GM18909 (cell line): ENCODE measurements at regions not wholly inside any gene's neighbourhood (a gene's known extent, or its start where the extent isn't known, plus 50 kb on each side); places are given as distances from the start of the nearest gene placed in this dataset.
A peak's percentile ranks its signal among the peaks of the same experiment; 100 is the strongest.

Experiments
- ATAC-seq: cut with Tn5 transposase; IDR thresholded peaks from one replicate; pipeline ENCODE4 v1.9.1; 2021; ENCODE audit warnings: mild to moderate bottlenecking; ENCODE audit not compliant: unreplicated experiment, poor library complexity

DNA sequence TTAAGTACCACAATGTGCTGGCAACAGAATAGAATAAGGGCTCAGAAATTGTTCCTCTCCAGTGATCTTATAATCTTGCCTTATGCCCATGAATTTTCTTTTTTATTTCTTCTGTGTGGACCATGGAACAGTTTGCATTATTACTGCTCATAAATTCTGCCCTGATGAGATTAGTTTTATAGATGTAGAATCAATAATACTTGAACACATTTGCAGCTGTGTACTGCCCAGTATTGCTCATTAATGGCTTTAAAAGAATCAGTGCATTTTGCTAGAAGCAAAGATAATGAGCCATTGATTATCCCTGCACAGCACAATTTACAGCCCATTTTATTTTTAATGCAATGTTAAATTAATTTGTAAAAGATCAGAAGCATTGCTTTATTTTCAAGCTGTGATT is 172.3 kb upstream of the STXBP6 start:
- ATAC-seq: no peak

DNA sequence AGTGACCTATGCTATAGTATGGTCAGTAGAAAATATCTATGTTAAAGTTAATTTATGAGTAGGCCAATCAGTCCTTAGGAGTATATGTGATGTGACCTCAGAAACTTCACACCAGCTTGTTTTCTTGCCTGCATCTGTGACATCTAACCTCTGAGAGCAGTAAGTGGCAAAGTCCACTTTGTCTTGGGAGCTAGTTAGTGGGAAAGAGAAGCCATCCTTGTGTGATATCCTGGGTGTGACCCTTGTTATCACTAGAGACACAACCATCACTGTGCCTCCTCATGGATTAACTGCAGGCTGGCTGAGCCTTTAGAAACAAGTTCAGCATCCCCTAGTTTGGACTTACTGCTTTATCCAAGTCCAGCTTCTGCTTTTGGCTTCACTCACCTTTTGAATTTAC is 170.6 kb upstream of the STXBP6 start:
- ATAC-seq: no peak

GRCh38 chr14:25215607-25216006 is 165.7 kb upstream of the STXBP6 start:
- no peak for ATAC-seq

GRCh38 chr14:25197885-25198284 is 147.9 kb upstream of the STXBP6 start:
- no peak for ATAC-seq

GRCh38 chr14:25180221-25180620 is 130.3 kb upstream of the STXBP6 start:
- ATAC-seq: no peak

DNA sequence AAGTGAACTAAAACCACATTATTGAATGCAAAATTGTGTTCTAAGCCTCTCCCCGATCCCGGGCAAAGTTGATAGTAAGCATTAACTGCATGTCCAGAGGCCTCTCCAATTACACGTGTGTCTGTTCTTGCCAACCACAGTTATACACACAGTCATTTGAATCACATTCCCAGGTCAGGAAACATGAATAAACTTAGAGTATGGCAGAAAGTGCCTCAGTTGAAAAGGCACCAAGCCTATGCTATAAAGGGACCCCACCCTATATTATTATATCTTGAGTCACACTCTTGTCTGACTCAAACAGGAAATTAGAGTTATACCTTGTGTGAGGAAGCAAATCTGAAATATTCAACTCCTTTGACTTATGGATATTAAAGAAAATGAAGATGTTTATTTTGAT is 128.3 kb upstream of the STXBP6 start:
- ATAC-seq: no peak

DNA sequence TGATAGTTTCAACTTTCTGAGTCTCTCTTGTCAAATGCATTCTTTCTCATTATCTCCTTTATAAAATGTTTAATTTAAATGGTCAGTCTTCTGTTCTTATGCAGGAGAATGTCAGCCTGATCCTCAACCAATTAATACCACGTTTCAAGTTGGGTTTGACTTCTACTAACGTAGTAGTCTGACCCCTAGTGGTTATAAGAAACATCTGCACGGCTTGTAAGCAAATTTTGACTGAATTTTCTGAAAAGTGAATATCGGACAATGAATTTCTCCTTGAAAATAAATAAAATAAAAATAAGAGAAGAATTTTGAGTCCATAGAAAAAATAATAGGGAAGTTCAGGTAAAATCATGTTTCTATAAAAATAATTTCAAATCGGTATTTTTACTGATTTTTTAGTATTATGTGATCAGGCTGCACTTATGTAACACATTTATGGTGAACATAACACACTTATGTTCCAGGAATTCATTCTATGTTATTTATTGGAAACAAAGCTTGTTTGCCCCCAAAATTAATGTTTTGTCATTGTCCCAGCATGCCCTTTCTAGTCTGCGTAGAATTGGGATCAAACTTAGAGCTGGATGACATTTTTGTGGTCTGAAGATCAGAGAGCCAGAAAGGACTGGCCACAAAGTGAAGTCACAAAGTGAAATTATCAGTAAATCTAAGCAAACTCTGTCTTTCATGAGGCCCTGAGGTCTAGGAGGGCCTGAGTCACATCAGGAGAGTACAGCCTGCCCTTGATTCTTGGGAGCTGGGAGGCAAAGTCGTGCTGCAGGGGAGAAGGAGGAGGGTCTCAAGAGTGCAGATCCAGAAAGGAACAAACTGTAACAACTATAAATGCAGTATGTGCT is 101.2 kb upstream of the STXBP6 start:
- ATAC-seq: peak; percentile 68

- no peak for ATAC-seq
Observed at GRCh38 chr14:25150401-25150800, 100.5 kb upstream of the STXBP6 start.

GRCh38 chr14:25140411-25140810 is 90.5 kb upstream of the STXBP6 start:
- no peak for ATAC-seq

GRCh38 chr14:25136811-25137210 is 86.9 kb upstream of the STXBP6 start:
- ATAC-seq: no peak

DNA sequence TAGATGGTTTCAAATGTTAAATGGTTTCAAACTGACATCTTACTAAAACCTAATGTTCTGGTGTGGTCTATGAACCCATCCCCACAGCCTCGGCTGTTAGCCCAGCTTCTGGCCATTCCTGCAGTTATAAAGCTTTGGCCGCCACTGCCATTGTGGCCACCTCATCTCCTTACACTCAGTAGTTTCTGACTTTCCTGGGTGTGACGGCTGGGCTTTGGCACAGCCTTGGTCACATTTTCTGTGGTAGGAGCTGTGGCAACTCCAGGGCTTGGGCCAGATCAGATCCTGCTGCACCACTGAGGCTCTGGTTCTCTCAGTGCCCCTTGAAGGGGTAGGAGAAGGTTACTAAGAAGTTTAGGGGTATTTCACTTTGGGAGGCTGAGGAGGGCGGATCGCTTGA is 84.2 kb upstream of the STXBP6 start:
- ATAC-seq: no peak

DNA sequence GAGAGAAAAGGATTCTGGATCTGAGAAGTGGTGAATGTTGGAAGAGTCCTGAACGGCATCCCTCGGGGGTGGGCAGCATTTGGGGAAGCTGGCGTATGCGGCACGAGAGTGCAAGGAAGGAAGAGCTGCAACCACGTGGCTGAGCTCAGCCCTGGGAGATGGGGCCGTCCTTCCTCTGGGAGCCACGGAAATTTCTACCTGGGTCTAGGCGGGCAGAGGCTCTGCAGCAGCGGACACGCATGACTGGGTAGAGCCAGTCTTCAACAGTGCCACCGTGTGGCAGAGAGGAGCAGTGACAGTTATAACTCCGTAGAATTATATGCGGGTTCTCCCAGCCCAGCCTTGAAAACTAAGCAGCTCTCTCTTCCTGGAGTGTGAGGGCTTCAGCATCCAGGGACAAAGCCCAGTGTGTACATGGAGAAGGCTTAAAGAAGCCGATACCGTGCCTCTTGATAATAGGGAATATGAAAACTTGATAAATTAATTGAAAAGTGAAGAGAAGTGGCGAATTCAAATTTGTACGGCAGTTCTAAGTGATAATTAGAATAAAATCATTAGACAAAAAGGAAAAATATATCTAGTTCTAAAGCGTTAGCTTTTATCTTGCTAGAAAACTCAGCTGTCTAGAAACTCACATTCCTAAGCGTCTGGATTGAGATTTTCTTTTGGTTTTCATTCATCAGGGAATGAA is 82.9 kb upstream of the STXBP6 start:
- ATAC-seq: peak; percentile 94

DNA sequence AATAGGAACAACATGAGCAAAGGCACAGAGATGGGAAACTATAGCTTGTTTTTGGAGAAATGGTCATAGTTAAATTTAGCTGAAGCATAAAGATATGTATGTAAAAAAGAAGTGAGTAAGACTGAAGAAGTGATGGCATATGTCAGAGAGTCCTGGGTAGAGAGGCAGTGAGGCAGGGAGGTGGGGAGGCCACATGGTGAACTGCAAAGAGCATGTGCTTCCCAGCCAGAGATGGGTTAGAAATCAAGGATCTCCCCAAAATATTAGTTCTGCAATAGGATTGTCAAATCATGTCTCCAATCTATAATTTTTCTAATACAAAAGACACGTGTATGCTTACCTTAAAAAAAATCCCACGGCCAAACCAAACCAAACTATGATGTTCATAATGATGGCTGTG is 82.1 kb upstream of the STXBP6 start:
- ATAC-seq: no peak

DNA sequence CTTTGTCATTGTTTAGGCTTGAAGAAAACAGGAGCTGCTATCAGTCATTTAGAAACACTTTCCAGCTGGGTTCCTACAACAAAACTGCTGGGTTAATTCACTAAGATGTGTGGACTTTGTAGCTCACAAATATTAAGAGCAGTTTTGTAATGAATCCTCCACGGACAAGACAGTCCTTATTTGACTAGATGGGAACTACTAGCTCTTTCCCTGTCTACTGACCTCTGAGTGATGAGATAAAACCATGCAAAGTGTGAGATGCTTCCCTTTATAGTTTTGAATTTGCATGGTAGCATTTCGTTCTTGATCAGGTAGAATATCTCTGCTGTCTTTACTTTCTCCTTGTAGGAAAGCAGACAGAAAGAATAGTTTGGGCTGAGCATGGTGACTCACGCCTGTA is 72.9 kb upstream of the STXBP6 start:
- ATAC-seq: no peak

DNA sequence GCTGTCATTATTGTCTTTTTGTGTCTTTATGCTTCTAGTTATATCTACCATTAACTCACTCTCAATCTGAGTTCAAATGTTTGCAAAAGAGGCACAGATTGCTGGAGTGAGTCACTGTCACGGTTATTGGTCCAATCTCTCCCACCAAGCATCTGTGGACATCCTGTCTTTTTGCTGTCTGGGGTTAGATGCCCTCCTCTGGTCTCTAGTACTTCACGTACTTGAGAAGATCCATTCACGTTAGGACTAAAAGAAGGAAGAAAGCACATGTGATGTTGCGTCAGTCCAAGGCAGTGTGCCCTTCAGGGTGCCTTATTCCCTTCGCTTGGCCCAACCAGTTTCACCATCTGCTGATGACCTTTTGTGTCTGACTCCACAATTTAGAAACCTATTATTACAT is 72.3 kb upstream of the STXBP6 start:
- ATAC-seq: no peak

DNA sequence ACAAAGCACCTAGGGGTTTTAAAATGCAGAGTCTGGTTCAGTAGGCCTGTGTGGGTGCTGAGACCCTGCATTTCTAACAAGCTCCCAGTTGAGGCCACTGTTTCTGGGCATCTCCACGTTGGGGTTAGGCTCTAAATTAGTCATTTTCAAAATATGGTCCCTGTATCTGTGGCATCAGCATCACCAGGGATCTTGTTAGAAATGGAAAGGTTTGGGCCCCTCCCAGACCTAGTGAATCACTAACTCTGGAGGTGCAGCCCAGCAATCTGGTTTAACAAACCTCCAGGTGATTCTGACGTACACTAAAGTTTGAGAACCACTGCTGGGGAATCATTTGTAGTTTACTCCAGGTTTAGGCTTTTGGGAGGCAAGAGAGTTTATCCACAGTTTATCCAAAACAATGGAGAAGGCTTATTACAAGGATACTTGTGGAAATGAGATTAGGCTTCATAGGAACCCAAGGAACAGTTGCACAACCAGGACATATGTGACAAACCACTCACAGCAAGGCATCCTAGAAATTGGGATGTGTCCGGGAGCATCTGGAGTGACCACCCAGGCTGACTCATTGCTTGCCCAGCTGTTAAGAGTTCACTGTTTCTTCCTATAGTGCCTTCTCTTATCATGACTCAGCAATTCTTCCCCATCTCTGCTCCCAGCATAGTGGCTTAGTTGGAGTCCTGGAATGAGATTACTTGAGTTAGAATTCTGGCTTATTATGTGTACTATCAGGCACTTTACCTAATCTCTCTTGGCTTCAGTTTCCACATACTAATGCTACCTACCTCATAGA is 71.6 kb upstream of the STXBP6 start:
- ATAC-seq: no peak

DNA sequence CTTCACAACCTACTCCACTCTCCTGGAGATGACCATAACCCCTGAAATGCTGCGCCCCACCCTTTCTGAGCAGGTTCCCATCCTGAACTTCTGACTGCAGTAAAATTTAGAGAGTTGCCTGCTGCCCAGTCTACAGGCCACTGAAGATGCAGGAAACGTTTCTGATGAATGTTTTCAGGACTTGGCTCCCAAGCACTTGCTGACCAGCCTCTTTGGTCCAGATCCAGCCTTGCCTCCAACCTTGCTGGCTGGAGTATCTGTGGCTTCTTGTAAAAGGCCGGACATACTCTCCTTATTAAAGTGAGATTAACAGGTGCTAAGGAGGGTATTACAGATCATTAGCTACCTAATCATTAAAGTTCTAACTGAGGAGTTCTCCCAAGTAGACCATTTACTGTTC is 70.3 kb upstream of the STXBP6 start:
- no peak for ATAC-seq

- ATAC-seq: no peak
Observed at GRCh38 chr14:25118671-25119070, 68.7 kb upstream of the STXBP6 start.

DNA sequence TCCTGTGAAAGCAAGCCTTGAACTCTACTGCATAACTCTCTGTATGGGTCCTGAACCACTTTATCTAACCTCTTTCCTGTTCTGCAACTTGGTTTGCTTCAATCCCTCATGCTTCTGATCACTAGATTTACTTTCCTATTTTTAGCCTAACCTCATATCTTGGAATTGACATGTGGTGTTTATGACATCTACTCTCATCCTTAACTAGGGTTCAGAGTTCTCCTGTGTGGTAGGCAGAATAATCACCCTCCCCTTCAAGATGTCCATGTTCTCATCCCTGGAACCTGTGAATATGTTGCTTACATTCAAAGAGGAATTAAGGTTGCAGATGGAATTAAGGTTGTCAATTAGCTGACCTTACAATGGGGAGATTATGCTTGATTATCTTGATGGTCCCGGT is 67.4 kb upstream of the STXBP6 start:
- ATAC-seq: no peak

- no peak for ATAC-seq
Observed at GRCh38 chr14:25116607-25117006, 66.7 kb upstream of the STXBP6 start.

GRCh38 chr14:25113394-25113793 is 63.4 kb upstream of the STXBP6 start:
- no peak for ATAC-seq
